ENCODE measurements at regions not wholly inside any gene's neighbourhood (a gene's known extent, or its start where the extent isn't known, plus 50 kb on each side); places are given as distances from the start of the nearest gene placed in this dataset.

DNA sequence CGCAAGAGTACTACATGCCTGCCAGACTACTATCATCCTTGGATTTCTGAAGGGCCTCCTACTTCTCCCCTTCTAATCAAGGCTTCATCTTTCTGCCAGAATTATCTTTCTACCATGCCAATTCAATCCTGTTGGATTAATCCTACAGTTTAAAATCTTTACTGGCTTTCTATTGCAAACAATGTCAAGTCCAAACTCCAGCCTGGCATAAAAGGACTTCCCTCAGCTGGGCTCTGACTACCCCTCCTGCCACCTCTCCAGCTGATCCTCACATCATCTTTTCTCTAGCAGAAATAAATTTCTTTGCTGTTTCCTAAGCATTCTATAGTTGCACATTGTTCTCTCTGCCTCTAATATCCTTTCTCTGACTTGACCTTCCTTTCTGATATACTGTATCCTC lies 119.7 kb upstream of the RAD23B start:
- Mint-ChIP-seq H3K4me3 (ENCODE audit: unreplicated experiment) (no peak overlapping the region), H3K4me1 (ENCODE audit: unreplicated experiment) (peaks cover 7% of the 10 kb centered on the region), H3K36me3 (ENCODE audit: low read depth, unreplicated experiment) (peaks cover 4% of the 10 kb centered on the region), H3K9me3 (ENCODE audit: unreplicated experiment) (no peaks in the 10 kb centered on the region), H3K27me3 (ENCODE audit: unreplicated experiment) (peaks cover 1% of the 10 kb centered on the region), H3K27ac (ENCODE audit: unreplicated experiment) (no peak overlapping the region)
- DNase-seq (ENCODE audit: low spot score) = no peak
- TF ChIP-seq, protein P1, sequence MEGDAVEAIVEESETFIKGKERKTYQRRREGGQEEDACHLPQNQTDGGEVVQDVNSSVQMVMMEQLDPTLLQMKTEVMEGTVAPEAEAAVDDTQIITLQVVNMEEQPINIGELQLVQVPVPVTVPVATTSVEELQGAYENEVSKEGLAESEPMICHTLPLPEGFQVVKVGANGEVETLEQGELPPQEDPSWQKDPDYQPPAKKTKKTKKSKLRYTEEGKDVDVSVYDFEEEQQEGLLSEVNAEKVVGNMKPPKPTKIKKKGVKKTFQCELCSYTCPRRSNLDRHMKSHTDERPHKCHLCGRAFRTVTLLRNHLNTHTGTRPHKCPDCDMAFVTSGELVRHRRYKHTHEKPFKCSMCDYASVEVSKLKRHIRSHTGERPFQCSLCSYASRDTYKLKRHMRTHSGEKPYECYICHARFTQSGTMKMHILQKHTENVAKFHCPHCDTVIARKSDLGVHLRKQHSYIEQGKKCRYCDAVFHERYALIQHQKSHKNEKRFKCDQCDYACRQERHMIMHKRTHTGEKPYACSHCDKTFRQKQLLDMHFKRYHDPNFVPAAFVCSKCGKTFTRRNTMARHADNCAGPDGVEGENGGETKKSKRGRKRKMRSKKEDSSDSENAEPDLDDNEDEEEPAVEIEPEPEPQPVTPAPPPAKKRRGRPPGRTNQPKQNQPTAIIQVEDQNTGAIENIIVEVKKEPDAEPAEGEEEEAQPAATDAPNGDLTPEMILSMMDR (IDR thresholded peaks at IDR 0.05; ENCODE audit: unreplicated experiment) = no peak

DNA sequence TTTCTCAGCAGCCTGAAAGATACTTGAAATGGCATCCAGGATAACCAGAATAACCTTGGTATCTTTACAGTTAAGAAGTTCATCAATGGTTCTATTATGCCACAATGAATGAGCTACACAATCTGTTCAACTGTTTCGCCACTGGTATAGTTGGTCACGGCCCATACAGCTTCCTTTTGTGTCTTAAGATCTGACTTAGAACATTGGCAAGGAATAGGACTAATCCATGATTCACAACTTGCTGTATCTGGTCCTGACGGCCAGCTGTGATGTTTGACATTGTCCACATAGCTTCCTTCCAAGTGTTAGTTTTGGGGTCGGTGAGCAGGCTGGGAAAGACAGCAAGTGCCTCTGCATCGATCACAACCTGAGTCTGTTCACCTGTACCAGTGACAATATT lies 113.3 kb upstream of the RAD23B start:
- peaks cover 1% of the 10 kb centered on the region for H3K27me3 Mint-ChIP-seq (ENCODE audit: unreplicated experiment)
- peaks cover 5% of the 10 kb centered on the region for H3K4me1 Mint-ChIP-seq (ENCODE audit: unreplicated experiment)
- TF ChIP-seq, protein P1 (IDR thresholded peaks at IDR 0.05; ENCODE audit: unreplicated experiment) = no peak
- no peak overlapping the region for H3K4me3 Mint-ChIP-seq (ENCODE audit: unreplicated experiment)
- H3K9me3 Mint-ChIP-seq (ENCODE audit: unreplicated experiment) = no peaks in the 10 kb centered on the region
- H3K27ac Mint-ChIP-seq (ENCODE audit: unreplicated experiment) = no peak overlapping the region
- DNase-seq (ENCODE audit: low spot score) = no peak
- H3K36me3 Mint-ChIP-seq (ENCODE audit: low read depth, unreplicated experiment) = no peaks in the 10 kb centered on the region

DNA sequence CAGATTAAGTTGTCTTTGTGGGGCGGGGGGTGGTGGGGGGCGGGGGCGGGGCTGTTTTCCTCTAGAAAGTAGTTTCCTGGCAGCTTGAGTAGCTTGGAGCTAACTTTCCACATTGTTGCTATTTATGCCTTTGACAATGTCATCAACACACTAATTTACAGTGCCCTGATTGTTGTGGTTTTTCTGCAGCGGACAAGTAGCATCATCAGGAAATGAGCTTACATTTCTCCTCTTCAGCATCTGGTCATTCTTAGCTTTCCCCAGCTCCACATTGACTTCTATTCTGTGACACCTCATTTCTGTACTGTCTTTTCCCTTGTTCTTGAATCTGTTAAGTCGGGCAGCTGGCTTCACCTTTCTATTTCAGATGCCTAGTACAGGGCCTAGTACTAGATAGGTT lies 112.3 kb upstream of the RAD23B start:
- H3K4me1 Mint-ChIP-seq (ENCODE audit: unreplicated experiment) = peaks cover 3% of the 10 kb centered on the region
- no peaks in the 10 kb centered on the region for H3K36me3 Mint-ChIP-seq (ENCODE audit: low read depth, unreplicated experiment)
- DNase-seq (ENCODE audit: low spot score) = no peak
- H3K27ac Mint-ChIP-seq (ENCODE audit: unreplicated experiment) = no peak overlapping the region
- no peaks in the 10 kb centered on the region for H3K9me3 Mint-ChIP-seq (ENCODE audit: unreplicated experiment)
- H3K4me3 Mint-ChIP-seq (ENCODE audit: unreplicated experiment) = no peak overlapping the region
- H3K27me3 Mint-ChIP-seq (ENCODE audit: unreplicated experiment) = peaks cover 1% of the 10 kb centered on the region
- TF ChIP-seq, protein P1 (IDR thresholded peaks at IDR 0.05; ENCODE audit: unreplicated experiment) = no peak

DNA sequence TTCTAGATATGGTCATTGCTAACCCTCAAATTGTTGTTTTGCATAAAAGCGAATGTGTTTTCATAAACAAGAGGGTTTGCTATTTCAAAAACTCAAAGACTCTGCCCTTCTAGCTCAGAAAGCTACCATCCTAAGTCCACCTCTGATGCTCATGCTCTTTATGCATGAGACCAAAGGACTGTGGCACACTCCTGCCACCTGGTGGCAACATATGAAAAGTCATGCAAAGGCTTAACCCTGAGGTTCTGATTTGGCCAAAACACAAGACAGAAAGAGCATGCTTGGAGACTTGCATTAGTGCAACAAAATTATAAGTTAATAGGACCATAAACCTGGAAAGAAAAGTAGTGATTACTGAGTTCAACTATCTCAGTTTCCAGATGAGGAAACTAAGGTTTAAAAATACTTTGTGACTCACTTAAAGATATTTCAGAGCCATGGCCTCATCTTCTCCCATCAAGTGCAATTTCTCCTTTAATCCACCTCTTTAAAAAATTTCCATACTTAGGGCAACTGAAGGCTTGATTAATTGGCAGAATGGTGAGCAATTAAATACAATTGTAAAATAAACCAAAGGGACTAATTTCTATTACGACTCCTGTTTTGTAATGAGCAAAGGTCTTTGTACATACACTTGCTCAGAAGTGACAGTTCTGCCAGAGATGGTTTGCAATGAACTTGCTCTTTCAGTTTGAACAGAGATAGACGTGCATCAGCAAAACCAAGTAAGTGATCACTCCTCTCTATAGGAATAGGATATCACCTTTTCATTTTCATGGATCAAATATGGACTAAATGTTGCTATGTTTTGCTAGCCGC lies 110.7 kb upstream of the RAD23B start:
- H3K27ac Mint-ChIP-seq (ENCODE audit: unreplicated experiment) = no peak overlapping the region
- no peak overlapping the region for H3K4me3 Mint-ChIP-seq (ENCODE audit: unreplicated experiment)
- H3K9me3 Mint-ChIP-seq (ENCODE audit: unreplicated experiment) = no peaks in the 10 kb centered on the region
- H3K36me3 Mint-ChIP-seq (ENCODE audit: low read depth, unreplicated experiment) = no peaks in the 10 kb centered on the region
- peaks cover 12% of the 10 kb centered on the region for H3K4me1 Mint-ChIP-seq (ENCODE audit: unreplicated experiment)
- H3K27me3 Mint-ChIP-seq (ENCODE audit: unreplicated experiment) = no peaks in the 10 kb centered on the region
- TF ChIP-seq, protein P1 (IDR thresholded peaks at IDR 0.05; ENCODE audit: unreplicated experiment) = peak; percentile 88
- DNase-seq (ENCODE audit: low spot score) = peak; percentile 80

DNA sequence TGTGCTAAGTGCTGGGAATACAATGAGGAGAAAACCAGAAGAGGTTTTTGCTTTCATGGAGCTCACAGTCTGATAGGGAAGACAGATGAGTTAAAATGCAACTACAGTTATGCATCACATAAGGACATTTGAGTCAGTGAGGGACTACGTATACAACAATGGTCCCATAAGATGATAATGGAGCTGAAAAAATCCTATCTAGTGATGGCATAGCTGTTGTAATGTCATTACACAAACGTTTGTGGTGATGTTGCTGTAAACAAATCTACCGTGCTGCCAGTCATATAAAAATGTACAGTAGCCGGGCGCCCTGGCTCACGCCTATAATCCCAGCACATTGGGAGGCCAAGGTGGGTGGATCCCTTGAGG lies 110.1 kb upstream of the RAD23B start:
- Mint-ChIP-seq H3K27ac (ENCODE audit: unreplicated experiment) (no peak overlapping the region), H3K27me3 (ENCODE audit: unreplicated experiment) (no peaks in the 10 kb centered on the region), H3K9me3 (ENCODE audit: unreplicated experiment) (no peaks in the 10 kb centered on the region), H3K4me3 (ENCODE audit: unreplicated experiment) (no peak overlapping the region), H3K4me1 (ENCODE audit: unreplicated experiment) (peaks cover 12% of the 10 kb centered on the region), H3K36me3 (ENCODE audit: low read depth, unreplicated experiment) (no peaks in the 10 kb centered on the region)
- no peak for DNase-seq (ENCODE audit: low spot score)
- TF ChIP-seq, protein P1 (IDR thresholded peaks at IDR 0.05; ENCODE audit: unreplicated experiment) = no peak
